GM12878 (cell line): ENCODE measurements at regions not wholly inside any gene's neighbourhood (a gene's known extent, or its start where the extent isn't known, plus 50 kb on each side); places are given as distances from the start of the nearest gene placed in this dataset.

Source experiments
- ATAC-seq: fragments of 200-7000 bp; cut with Tn5 transposase; 3 replicates; pipeline ENCODE4 v1.9.1; 2020; ENCODE audit warnings: mild to moderate bottlenecking, moderate library complexity
- BruUV-seq: library from RNA; stranded (reverse); fragments of 400-500 nt; replicated peaks from 2 replicates; lab custom pipeline; 2021; lab: Mats Ljungman, UMichigan
- CTCF ChIA-PET: fragments of 300-600 bp; sonication (Branson Sonifier 250); formaldehyde crosslinking; extraction: SDS; loops from one replicate; lab custom pipeline; 2021; ENCODE audit warnings: inconsistent platforms; lab: Yijun Ruan, JAX
- POLR2A ChIA-PET: fragments of 350-600 bp; formaldehyde crosslinking; extraction: SDS; loops from one replicate; lab custom pipeline; 2021; ENCODE audit warnings: inconsistent platforms; lab: Charles Lee
- RAD21 ChIA-PET: fragments of 300-600 bp; sonication (Branson Sonifier 250); formaldehyde crosslinking; loops from one replicate; lab custom pipeline; 2023; ENCODE audit warnings: antibody characterized with exemption; ENCODE audit not compliant: unreplicated experiment; lab: Charles Lee
- SMC1A ChIA-PET: fragments of 300-600 bp; sonication (Branson Sonifier 250); formaldehyde crosslinking; loops from one replicate; lab custom pipeline; 2023; ENCODE audit not compliant: unreplicated experiment, uncharacterized antibody; lab: Charles Lee
- DNase-seq: peaks from one replicate; pipeline ENCODE4 v3.0.0-alpha.2; 2011; ENCODE audit warnings: low read depth, low spot score
- FAIRE-seq: peaks from 3 replicates; lab custom pipeline; 2011; peaks lifted over from hg19 to GRCh38; lab: Jason Lieb, UNC
- H2AFZ ChIP-seq: 2 replicates; pipeline ENCODE4 v1.6.0; 2011; ENCODE audit warnings: low read depth, low read length, control low read depth; ENCODE audit not compliant: control insufficient read depth
- H3K27ac ChIP-seq: 2 replicates; pipeline ENCODE4 v1.5.1; 2011; ENCODE audit warnings: control low read depth; ENCODE audit not compliant: control insufficient read depth, insufficient read depth
- H3K27me3 ChIP-seq, 2 experiments: replicated peaks in 1 of 2; 2 replicates each; pipeline versions ENCODE4 v1.6.0 to v1.6.1; 2011; ENCODE audit warnings: low read length in 1 of 2; ENCODE audit not compliant: control insufficient read depth in 2 of 2, insufficient read depth in 2 of 2
- H3K36me3 ChIP-seq, 2 experiments: 2 replicates each; pipeline ENCODE4 v1.5.1; 2011; ENCODE audit warnings: low read length in 1 of 2; ENCODE audit not compliant: control insufficient read depth in 2 of 2, insufficient read depth in 2 of 2
- H3K4me1 ChIP-seq: 2 replicates; pipeline ENCODE4 v1.6.1; 2011; ENCODE audit warnings: mild to moderate bottlenecking, low read length, moderate library complexity, mixed read lengths; ENCODE audit not compliant: control insufficient read depth, insufficient read depth
- H3K4me2 ChIP-seq: 2 replicates; pipeline ENCODE4 v1.6.0; 2011; ENCODE audit warnings: control low read depth; ENCODE audit not compliant: control insufficient read depth, insufficient read depth
- H3K4me3 ChIP-seq: fragments of 200-600 bp; sonication (generic); 2 replicates; pipeline ENCODE4 v1.5.1; 2016
- H3K79me2 ChIP-seq: 2 replicates; pipeline ENCODE4 v1.6.0; 2011; ENCODE audit warnings: low read length; ENCODE audit not compliant: control insufficient read depth, insufficient read depth
- H3K9ac ChIP-seq: 2 replicates; pipeline ENCODE4 v1.8.0; 2011; ENCODE audit warnings: low read length, control low read depth, mixed read lengths; ENCODE audit not compliant: control insufficient read depth, insufficient read depth
- H3K9me3 ChIP-seq: replicated peaks from 3 replicates; pipeline ENCODE4 v1.5.1; 2011; ENCODE audit warnings: mild to moderate bottlenecking, low read length; ENCODE audit not compliant: control insufficient read depth, insufficient read depth
- H4K20me1 ChIP-seq: 2 replicates; pipeline ENCODE4 v1.6.0; 2011; ENCODE audit not compliant: control insufficient read depth, insufficient read depth
- BCL11A ChIP-seq: IDR thresholded peaks from 2 replicates; pipeline ENCODE4 v1.6.1; 2011; ENCODE audit warnings: low read depth, low read length
- CEBPB ChIP-seq, 2 experiments: fragments of 150-350 bp in 1 of 2; IDR thresholded peaks; 2 replicates each; pipeline ENCODE4 v1.6.1; 2012 to 2014; ENCODE audit warnings: low read depth in 2 of 2, low read length in 2 of 2, borderline replicate concordance in 1 of 2, inconsistent platforms in 1 of 2
- CHD2 ChIP-seq: IDR thresholded peaks from 2 replicates; pipeline ENCODE4 v1.6.1; 2011; ENCODE audit warnings: low read depth, low read length, improper control_type of control experiment, borderline replicate concordance
- MTA2 ChIP-seq: fragments of 450-650 bp; IDR thresholded peaks from 2 replicates; pipeline ENCODE4 v1.6.1; 2016; ENCODE audit warnings: low read depth, mild to moderate bottlenecking, moderate library complexity
- NBN ChIP-seq: fragments of 450-650 bp; IDR thresholded peaks from 2 replicates; pipeline ENCODE4 v1.6.1; 2016
- RAD21 ChIP-seq: IDR thresholded peaks from 2 replicates; pipeline ENCODE4 v1.6.1; 2011; ENCODE audit warnings: mild to moderate bottlenecking, low read depth, low read length, moderate library complexity; ENCODE audit not compliant: insufficient read depth
- SMAD5 ChIP-seq: IDR thresholded peaks from 2 replicates; pipeline ENCODE4 v1.6.1; 2016; ENCODE audit warnings: antibody characterized with exemption, low read depth
- SMC3 ChIP-seq: IDR thresholded peaks from 2 replicates; pipeline ENCODE4 v1.6.1; 2011; ENCODE audit warnings: low read length, improper control_type of control experiment, borderline replicate concordance
- WRNIP1 ChIP-seq: IDR thresholded peaks from 2 replicates; pipeline ENCODE4 v1.6.1; 2011; ENCODE audit warnings: low read depth, low read length, improper control_type of control experiment, borderline replicate concordance
- ZNF622 ChIP-seq: fragments of 450-650 bp; IDR thresholded peaks from 2 replicates; pipeline ENCODE4 v1.6.1; 2017; ENCODE audit warnings: mild to moderate bottlenecking, inconsistent platforms
- WGBS: methylation state at CpG from one replicate; pipeline ENCODE4 v1.1.6; 2016; ENCODE audit warnings: low lambda C conversion rate; ENCODE audit not compliant: insufficient replicate concordance, insufficient coverage; ENCODE audit errors: missing lambda C conversion rate; 5-methylcytosine and 5-hydroxymethylcytosine counted together
- in situ Hi-C: fragments of 300-500 bp; cut with MboI; formaldehyde crosslinking; loops from 9 replicates; pipeline ENCODE4 v1.14.3; 2018; ENCODE audit warnings: mixed read lengths
- intact Hi-C: fragments of 100-400 bp; cut with micrococcal nuclease; formaldehyde crosslinking; loops from one replicate; pipeline ENCODE4 v1.14.2; 2022; ENCODE audit not compliant: unreplicated experiment
- TF ChIP-seq, protein P1 (sequence below): IDR thresholded peaks from 2 replicates; pipeline ENCODE4 v1.6.1; 2012; ENCODE audit warnings: low read depth, low read length, improper control_type of control experiment
- TF ChIP-seq, protein P2 (sequence below): IDR thresholded peaks from 2 replicates; pipeline ENCODE4 v1.6.1; 2011; ENCODE audit warnings: borderline replicate concordance, low read depth, mild to moderate bottlenecking, moderate library complexity, mixed read lengths, low read length; ENCODE audit not compliant: insufficient read depth; ENCODE audit errors: extremely low read length
- TF ChIP-seq, protein P3 (sequence below): fragments of 450-650 bp; IDR thresholded peaks from 2 replicates; pipeline ENCODE4 v1.6.1; 2017; ENCODE audit warnings: mild to moderate bottlenecking, moderate library complexity

DNA sequence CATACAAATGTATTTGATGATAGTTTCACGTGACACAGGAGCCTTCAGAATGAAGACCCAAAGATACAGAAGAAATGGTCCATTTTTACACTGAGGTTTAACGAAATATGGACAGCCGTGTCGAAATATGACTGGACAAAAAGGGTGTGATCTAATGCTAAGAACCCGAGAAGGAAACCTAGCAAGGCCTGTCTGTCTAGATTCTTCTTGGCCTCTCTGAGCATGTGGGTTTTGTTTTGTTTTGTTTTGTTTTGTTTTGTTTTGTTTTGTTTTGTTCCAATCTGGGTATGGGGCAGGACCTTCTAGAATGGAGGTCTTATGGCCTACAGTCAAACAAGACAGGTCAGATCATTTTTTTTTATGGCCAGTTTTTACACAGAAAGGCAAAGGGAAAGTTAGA lies 242.7 kb upstream of the STT3B start:
- H4K20me1 ChIP-seq, result no peaks in the 10 kb centered on the region
- POLR2A ChIA-PET, result no interaction called here
- CTCF ChIA-PET, result no interaction called here
- H3K4me3 ChIP-seq, result no peak overlapping the region
- H3K36me3 ChIP-seq, result no peaks in the 10 kb centered on the region
- H3K27me3 ChIP-seq, result no peaks in the 10 kb centered on the region
- in situ Hi-C loops (no loop called here), intact Hi-C loops (no loop called here)
- FAIRE-seq, result no peak
- BruUV-seq, result no TSS peak
- TF ChIP-seq ZNF622, result no peak
- no peak overlapping the region for H3K27ac ChIP-seq
- no peak overlapping the region for H2AFZ ChIP-seq
- H3K4me2 ChIP-seq, result no peak overlapping the region
- RAD21 ChIA-PET, result no interaction called here
- H3K79me2 ChIP-seq, result no peaks in the 10 kb centered on the region
- SMC1A ChIA-PET, result interaction anchor here (0.9 kb wide), 1 partner anchor 39 kb away, joined by 5 read pairs; no protein-coding TSS in a partner anchor
- no peak for ATAC-seq
- WGBS, result 69% methylated on average over 5 of the region's 5 CpGs
- no peak for DNase-seq
- H3K4me1 ChIP-seq, result no peaks in the 10 kb centered on the region
- no peaks in the 10 kb centered on the region for H3K9me3 ChIP-seq
- H3K9ac ChIP-seq, result no peak overlapping the region

DNA sequence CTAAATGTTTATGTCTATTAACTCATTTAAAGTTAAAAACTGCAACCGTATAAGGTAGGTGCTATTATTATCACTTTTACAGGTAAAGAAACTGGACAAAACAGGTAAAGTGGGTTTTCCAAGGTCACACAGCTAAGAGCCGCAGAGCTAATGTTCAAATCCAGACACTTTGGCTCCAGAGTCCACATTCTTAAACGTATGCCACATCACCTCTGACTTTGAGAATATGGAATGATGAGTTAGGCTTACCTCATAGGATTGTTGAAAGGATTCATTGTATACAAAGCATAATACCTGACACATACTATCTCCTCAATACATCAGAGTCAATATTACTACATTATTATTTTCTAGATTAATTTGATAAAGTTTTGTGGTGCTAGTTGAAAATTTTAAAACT lies 240.9 kb upstream of the STT3B start:
- in situ Hi-C loops, result no loop called here
- BruUV-seq, result no TSS peak
- FAIRE-seq, result no peak
- TF ChIP-seq MTA2 (no peak), CEBPB (IDR thresholded peaks at IDR 0.05; ENCODE audit: borderline replicate concordance in 1 of 2, low read depth in 2 of 2, low read length in 2 of 2) (no peak), SMC3 (no peak), RAD21 (no peak), SMAD5 (no peak), NBN (no peak), CHD2 (no peak), BCL11A (no peak), WRNIP1 (no peak)
- TF ChIP-seq, protein P1, sequence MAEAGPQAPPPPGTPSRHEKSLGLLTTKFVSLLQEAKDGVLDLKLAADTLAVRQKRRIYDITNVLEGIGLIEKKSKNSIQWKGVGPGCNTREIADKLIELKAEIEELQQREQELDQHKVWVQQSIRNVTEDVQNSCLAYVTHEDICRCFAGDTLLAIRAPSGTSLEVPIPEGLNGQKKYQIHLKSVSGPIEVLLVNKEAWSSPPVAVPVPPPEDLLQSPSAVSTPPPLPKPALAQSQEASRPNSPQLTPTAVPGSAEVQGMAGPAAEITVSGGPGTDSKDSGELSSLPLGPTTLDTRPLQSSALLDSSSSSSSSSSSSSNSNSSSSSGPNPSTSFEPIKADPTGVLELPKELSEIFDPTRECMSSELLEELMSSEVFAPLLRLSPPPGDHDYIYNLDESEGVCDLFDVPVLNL, result no peak
- TF ChIP-seq, protein P2, sequence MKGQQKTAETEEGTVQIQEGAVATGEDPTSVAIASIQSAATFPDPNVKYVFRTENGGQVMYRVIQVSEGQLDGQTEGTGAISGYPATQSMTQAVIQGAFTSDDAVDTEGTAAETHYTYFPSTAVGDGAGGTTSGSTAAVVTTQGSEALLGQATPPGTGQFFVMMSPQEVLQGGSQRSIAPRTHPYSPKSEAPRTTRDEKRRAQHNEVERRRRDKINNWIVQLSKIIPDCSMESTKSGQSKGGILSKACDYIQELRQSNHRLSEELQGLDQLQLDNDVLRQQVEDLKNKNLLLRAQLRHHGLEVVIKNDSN, result no peak
- TF ChIP-seq, protein P3, sequence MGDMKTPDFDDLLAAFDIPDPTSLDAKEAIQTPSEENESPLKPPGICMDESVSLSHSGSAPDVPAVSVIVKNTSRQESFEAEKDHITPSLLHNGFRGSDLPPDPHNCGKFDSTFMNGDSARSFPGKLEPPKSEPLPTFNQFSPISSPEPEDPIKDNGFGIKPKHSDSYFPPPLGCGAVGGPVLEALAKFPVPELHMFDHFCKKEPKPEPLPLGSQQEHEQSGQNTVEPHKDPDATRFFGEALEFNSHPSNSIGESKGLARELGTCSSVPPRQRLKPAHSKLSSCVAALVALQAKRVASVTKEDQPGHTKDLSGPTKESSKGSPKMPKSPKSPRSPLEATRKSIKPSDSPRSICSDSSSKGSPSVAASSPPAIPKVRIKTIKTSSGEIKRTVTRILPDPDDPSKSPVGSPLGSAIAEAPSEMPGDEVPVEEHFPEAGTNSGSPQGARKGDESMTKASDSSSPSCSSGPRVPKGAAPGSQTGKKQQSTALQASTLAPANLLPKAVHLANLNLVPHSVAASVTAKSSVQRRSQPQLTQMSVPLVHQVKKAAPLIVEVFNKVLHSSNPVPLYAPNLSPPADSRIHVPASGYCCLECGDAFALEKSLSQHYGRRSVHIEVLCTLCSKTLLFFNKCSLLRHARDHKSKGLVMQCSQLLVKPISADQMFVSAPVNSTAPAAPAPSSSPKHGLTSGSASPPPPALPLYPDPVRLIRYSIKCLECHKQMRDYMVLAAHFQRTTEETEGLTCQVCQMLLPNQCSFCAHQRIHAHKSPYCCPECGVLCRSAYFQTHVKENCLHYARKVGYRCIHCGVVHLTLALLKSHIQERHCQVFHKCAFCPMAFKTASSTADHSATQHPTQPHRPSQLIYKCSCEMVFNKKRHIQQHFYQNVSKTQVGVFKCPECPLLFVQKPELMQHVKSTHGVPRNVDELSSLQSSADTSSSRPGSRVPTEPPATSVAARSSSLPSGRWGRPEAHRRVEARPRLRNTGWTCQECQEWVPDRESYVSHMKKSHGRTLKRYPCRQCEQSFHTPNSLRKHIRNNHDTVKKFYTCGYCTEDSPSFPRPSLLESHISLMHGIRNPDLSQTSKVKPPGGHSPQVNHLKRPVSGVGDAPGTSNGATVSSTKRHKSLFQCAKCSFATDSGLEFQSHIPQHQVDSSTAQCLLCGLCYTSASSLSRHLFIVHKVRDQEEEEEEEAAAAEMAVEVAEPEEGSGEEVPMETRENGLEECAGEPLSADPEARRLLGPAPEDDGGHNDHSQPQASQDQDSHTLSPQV, result no peak

More for the DNA sequence above, 240.9 kb upstream of the STT3B start:
- Histone ChIP-seq H3K4me1 (no peaks in the 10 kb centered on the region), H3K9ac (no peak overlapping the region), H3K27me3 (no peaks in the 10 kb centered on the region), H3K4me3 (no peak overlapping the region), H3K27ac (no peak overlapping the region), H4K20me1 (no peaks in the 10 kb centered on the region), H3K36me3 (no peaks in the 10 kb centered on the region), H2AFZ (no peak overlapping the region), H3K4me2 (no peak overlapping the region), H3K9me3 (no peaks in the 10 kb centered on the region), H3K79me2 (no peaks in the 10 kb centered on the region)
- ChIA-PET POLR2A (no interaction called here), RAD21 (interaction anchor here (0.6 kb wide), 1 partner anchor 121 kb away, joined by 3 read pairs; no protein-coding TSS in a partner anchor), CTCF (no interaction called here), SMC1A (no interaction called here)
- intact Hi-C loops, result no loop called here
- WGBS, result 43% methylated on average over 3 of the region's 3 CpGs
- DNase-seq (no peak), ATAC-seq (no peak)
